ENCODE measurements at regions not wholly inside any gene's neighbourhood (a gene's known extent, or its start where the extent isn't known, plus 50 kb on each side); places are given as distances from the start of the nearest gene placed in this dataset.

- no peak overlapping the region for H3K4me2 ChIP-seq (ENCODE audit: low read length)
- TF ChIP-seq CTCF (IDR thresholded peaks at IDR 0.05; ENCODE audit: low read depth, low read length, poor library complexity, severe bottlenecking) = no peak
- TF ChIP-seq EZH2phosphoT487 (IDR thresholded peaks at IDR 0.05; ENCODE audit: borderline replicate concordance, low read length) = no peak
Measured at GRCh38 chr4:22203711-22204011, 255.1 kb upstream of the KCNIP4 start.

GRCh38 chr4:22202975-22203710, 254.6 kb upstream of the KCNIP4 start:
- no peaks in the 10 kb centered on the region for H3K9me2 ChIP-seq (replicated peaks; ENCODE audit: control insufficient read depth, low read length)
- no peaks in the 10 kb centered on the region for H3F3A ChIP-seq (ENCODE audit: control insufficient read depth, insufficient read depth)
- TF ChIP-seq CTCF (IDR thresholded peaks at IDR 0.05; ENCODE audit: low read depth, low read length, poor library complexity, severe bottlenecking) (no peak), EZH2phosphoT487 (IDR thresholded peaks at IDR 0.05; ENCODE audit: borderline replicate concordance, low read length) (no peak)
- H3K4me1 ChIP-seq (ENCODE audit: control insufficient read depth, low read length) = no peaks in the 10 kb centered on the region
- no peak overlapping the region for H3K4me2 ChIP-seq (ENCODE audit: low read length)
- H3K79me2 ChIP-seq (ENCODE audit: control insufficient read depth, low read length) = no peaks in the 10 kb centered on the region
- H4K20me1 ChIP-seq (ENCODE audit: control insufficient read depth, insufficient read depth, low read depth, low read length) = no peaks in the 10 kb centered on the region
- H3K27ac ChIP-seq (ENCODE audit: low read depth, low read length) = no peak overlapping the region
- no peaks in the 10 kb centered on the region for H3K36me3 ChIP-seq (ENCODE audit: control insufficient read depth, low read length)
- no peak overlapping the region for H3K4me3 ChIP-seq (ENCODE audit: low read length)
- H3K9me3 ChIP-seq (ENCODE audit: control insufficient read depth, insufficient read depth, low read length) = no peaks in the 10 kb centered on the region
- H3K27me3 ChIP-seq (ENCODE audit: control insufficient read depth, low read length) = no peaks in the 10 kb centered on the region

More at GRCh38 chr4:22203711-22204011, 255.1 kb upstream of the KCNIP4 start:
- no peaks in the 10 kb centered on the region for H3K9me2 ChIP-seq (replicated peaks; ENCODE audit: control insufficient read depth, low read length)
- H4K20me1 ChIP-seq (ENCODE audit: control insufficient read depth, insufficient read depth, low read depth, low read length) = no peaks in the 10 kb centered on the region
- no peak overlapping the region for H3K27ac ChIP-seq (ENCODE audit: low read depth, low read length)
- no peak overlapping the region for H3K4me3 ChIP-seq (ENCODE audit: low read length)
- no peaks in the 10 kb centered on the region for H3F3A ChIP-seq (ENCODE audit: control insufficient read depth, insufficient read depth)
- H3K4me1 ChIP-seq (ENCODE audit: control insufficient read depth, low read length) = no peaks in the 10 kb centered on the region
- H3K9me3 ChIP-seq (ENCODE audit: control insufficient read depth, insufficient read depth, low read length) = no peaks in the 10 kb centered on the region
- no peaks in the 10 kb centered on the region for H3K79me2 ChIP-seq (ENCODE audit: control insufficient read depth, low read length)
- H3K36me3 ChIP-seq (ENCODE audit: control insufficient read depth, low read length) = no peaks in the 10 kb centered on the region
- H3K27me3 ChIP-seq (ENCODE audit: control insufficient read depth, low read length) = no peaks in the 10 kb centered on the region

- H4K20me1 ChIP-seq (ENCODE audit: control insufficient read depth, insufficient read depth, low read depth, low read length) = no peaks in the 10 kb centered on the region
- no peaks in the 10 kb centered on the region for H3K9me2 ChIP-seq (replicated peaks; ENCODE audit: control insufficient read depth, low read length)
- no peaks in the 10 kb centered on the region for H3K79me2 ChIP-seq (ENCODE audit: control insufficient read depth, low read length)
- no peaks in the 10 kb centered on the region for H3K4me1 ChIP-seq (ENCODE audit: control insufficient read depth, low read length)
- no peaks in the 10 kb centered on the region for H3K9me3 ChIP-seq (ENCODE audit: control insufficient read depth, insufficient read depth, low read length)
- no peak overlapping the region for H3K27ac ChIP-seq (ENCODE audit: low read depth, low read length)
- no peaks in the 10 kb centered on the region for H3K36me3 ChIP-seq (ENCODE audit: control insufficient read depth, low read length)
- H3F3A ChIP-seq (ENCODE audit: control insufficient read depth, insufficient read depth) = no peaks in the 10 kb centered on the region
- H3K4me3 ChIP-seq (ENCODE audit: low read length) = no peak overlapping the region
- no peak overlapping the region for H3K4me2 ChIP-seq (ENCODE audit: low read length)
- TF ChIP-seq CTCF (IDR thresholded peaks at IDR 0.05; ENCODE audit: low read depth, low read length, poor library complexity, severe bottlenecking) (no peak), EZH2phosphoT487 (IDR thresholded peaks at IDR 0.05; ENCODE audit: borderline replicate concordance, low read length) (no peak)
- no peaks in the 10 kb centered on the region for H3K27me3 ChIP-seq (ENCODE audit: control insufficient read depth, low read length)
Measured at GRCh38 chr4:22202246-22202974, 253.8 kb upstream of the KCNIP4 start.
